ENCODE measurements at regions not wholly inside any gene's neighbourhood (a gene's known extent, or its start where the extent isn't known, plus 50 kb on each side); places are given as distances from the start of the nearest gene placed in this dataset.

DNA sequence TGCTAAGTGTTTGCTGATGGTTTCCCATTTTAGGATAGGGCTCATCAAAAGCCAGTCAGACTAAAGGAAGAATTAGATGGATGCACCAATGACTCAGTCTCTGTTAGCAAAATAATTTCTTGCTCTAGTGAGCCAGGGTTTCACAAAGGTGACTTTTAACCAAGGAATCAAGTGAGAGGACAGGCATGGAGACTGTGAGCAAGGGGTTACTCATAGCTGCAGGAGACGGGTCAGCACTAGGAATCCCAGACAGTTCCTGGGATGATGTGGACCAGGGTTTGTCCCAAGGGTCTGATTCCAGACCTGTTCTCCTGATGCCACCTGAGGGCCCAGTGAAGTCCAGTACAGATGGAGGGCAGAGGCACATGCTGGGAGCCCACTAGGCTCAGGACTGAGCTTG lies 138.1 kb downstream of the NOC3L start:
- no peaks in the 10 kb centered on the region for H3K27me3 ChIP-seq (ENCODE audit: low read length)
- H4K20me1 ChIP-seq (ENCODE audit: low read depth, low read length): no peaks in the 10 kb centered on the region
- H3K4me3 ChIP-seq (ENCODE audit: insufficient read depth, low read length, poor library complexity, severe bottlenecking): no peak overlapping the region
- H3K79me2 ChIP-seq (ENCODE audit: insufficient read depth, low read length): no peaks in the 10 kb centered on the region
- no peak for TF ChIP-seq EZH2phosphoT487 (conservative IDR thresholded peaks at IDR 0.05; ENCODE audit: low read length)
- TF ChIP-seq, protein P1, sequence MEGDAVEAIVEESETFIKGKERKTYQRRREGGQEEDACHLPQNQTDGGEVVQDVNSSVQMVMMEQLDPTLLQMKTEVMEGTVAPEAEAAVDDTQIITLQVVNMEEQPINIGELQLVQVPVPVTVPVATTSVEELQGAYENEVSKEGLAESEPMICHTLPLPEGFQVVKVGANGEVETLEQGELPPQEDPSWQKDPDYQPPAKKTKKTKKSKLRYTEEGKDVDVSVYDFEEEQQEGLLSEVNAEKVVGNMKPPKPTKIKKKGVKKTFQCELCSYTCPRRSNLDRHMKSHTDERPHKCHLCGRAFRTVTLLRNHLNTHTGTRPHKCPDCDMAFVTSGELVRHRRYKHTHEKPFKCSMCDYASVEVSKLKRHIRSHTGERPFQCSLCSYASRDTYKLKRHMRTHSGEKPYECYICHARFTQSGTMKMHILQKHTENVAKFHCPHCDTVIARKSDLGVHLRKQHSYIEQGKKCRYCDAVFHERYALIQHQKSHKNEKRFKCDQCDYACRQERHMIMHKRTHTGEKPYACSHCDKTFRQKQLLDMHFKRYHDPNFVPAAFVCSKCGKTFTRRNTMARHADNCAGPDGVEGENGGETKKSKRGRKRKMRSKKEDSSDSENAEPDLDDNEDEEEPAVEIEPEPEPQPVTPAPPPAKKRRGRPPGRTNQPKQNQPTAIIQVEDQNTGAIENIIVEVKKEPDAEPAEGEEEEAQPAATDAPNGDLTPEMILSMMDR (IDR thresholded peaks at IDR 0.05; ENCODE audit: insufficient read depth, low read length, poor library complexity, severe bottlenecking): no peak
- H3F3A ChIP-seq (ENCODE audit: insufficient read depth): no peaks in the 10 kb centered on the region
- H3K9ac ChIP-seq (ENCODE audit: low read length): no peak overlapping the region
- no peaks in the 10 kb centered on the region for H3K9me2 ChIP-seq (replicated peaks; ENCODE audit: insufficient read depth, low read length)
- no peak overlapping the region for H3K4me2 ChIP-seq (ENCODE audit: low read depth, low read length, poor library complexity, severe bottlenecking)
- no peaks in the 10 kb centered on the region for H3K36me3 ChIP-seq (ENCODE audit: low read length)
- no peak overlapping the region for H2AFZ ChIP-seq (ENCODE audit: low read depth, low read length, severe bottlenecking)
- H3K9me3 ChIP-seq (ENCODE audit: insufficient read depth, low read length): no peaks in the 10 kb centered on the region
- H3K27ac ChIP-seq (ENCODE audit: low read depth, low read length): no peak overlapping the region

DNA sequence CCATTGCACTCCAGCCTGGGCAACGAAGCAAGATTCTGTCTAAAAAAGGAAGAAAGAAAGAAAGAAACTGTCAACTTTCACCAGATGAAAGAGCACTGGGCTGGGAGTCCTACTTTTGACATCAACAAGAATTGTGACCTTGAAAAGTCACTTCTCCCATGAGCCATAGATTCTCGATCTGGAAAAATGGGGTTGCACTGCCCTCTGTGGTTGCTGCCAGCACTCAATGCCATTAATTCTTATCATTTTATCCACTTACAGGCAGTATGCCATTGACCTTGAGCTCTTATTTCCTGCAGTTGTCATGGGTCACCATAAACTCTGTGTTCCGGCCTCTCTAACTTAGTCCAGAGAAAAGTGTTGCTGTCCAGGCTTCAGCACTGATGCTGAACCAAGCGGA lies 137.2 kb downstream of the NOC3L start:
- H3K27me3 ChIP-seq (ENCODE audit: low read length): no peaks in the 10 kb centered on the region
- no peak overlapping the region for H2AFZ ChIP-seq (ENCODE audit: low read depth, low read length, severe bottlenecking)

DNA sequence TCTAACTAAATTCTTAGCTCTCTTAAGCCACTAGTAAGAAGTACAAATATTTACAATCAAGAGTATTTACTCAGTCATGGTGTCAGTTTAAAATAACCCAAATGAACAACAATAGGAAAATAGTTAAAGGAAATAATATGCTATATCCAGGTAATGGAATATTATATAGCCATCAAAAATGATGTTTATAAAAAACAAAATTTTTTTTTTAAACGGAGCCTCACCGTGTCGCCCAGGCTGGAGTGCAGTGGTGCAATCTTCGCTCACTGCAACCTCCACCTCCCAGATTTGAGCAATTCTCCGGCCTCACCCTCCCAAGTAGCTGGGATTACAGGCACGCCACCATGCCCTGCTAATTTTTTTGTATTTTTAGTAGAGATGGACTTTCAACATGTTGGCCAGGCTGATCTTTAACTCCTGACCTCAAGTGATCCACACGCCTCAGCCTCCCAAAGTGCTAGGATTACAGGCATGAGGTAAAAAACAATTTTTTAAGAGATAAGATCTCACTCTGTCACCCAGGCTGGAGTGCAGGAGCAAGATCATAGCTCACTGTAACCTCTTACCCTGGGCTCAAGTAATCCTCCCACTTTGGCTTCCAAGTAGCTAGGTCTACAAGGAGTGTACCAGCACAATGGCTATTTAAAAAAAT lies 132.5 kb downstream of the NOC3L start:
- Histone ChIP-seq H2AFZ (ENCODE audit: low read depth, low read length, severe bottlenecking) (no peak overlapping the region), H3K4me3 (ENCODE audit: insufficient read depth, low read length, poor library complexity, severe bottlenecking) (no peak overlapping the region), H3K27ac (ENCODE audit: low read depth, low read length) (no peak overlapping the region), H3F3A (ENCODE audit: insufficient read depth) (no peaks in the 10 kb centered on the region), H3K36me3 (ENCODE audit: low read length) (no peaks in the 10 kb centered on the region), H3K9me2 (replicated peaks; ENCODE audit: insufficient read depth, low read length) (no peaks in the 10 kb centered on the region), H3K4me2 (ENCODE audit: low read depth, low read length, poor library complexity, severe bottlenecking) (no peak overlapping the region), H3K9ac (ENCODE audit: low read length) (no peak overlapping the region), H4K20me1 (ENCODE audit: low read depth, low read length) (no peaks in the 10 kb centered on the region), H3K27me3 (ENCODE audit: low read length) (no peaks in the 10 kb centered on the region), H3K9me3 (ENCODE audit: insufficient read depth, low read length) (no peaks in the 10 kb centered on the region), H3K79me2 (ENCODE audit: insufficient read depth, low read length) (no peaks in the 10 kb centered on the region)
- TF ChIP-seq, protein P1 (IDR thresholded peaks at IDR 0.05; ENCODE audit: insufficient read depth, low read length, poor library complexity, severe bottlenecking): no peak
- no peak for TF ChIP-seq EZH2phosphoT487 (conservative IDR thresholded peaks at IDR 0.05; ENCODE audit: low read length)

More for the DNA sequence above, 137.2 kb downstream of the NOC3L start:
- H3K9ac ChIP-seq (ENCODE audit: low read length): no peak overlapping the region
- H4K20me1 ChIP-seq (ENCODE audit: low read depth, low read length): no peaks in the 10 kb centered on the region
- H3K9me2 ChIP-seq (replicated peaks; ENCODE audit: insufficient read depth, low read length): no peaks in the 10 kb centered on the region
- H3K9me3 ChIP-seq (ENCODE audit: insufficient read depth, low read length): no peaks in the 10 kb centered on the region
- no peak overlapping the region for H3K27ac ChIP-seq (ENCODE audit: low read depth, low read length)
- H3F3A ChIP-seq (ENCODE audit: insufficient read depth): no peaks in the 10 kb centered on the region
- no peaks in the 10 kb centered on the region for H3K36me3 ChIP-seq (ENCODE audit: low read length)
- H3K79me2 ChIP-seq (ENCODE audit: insufficient read depth, low read length): no peaks in the 10 kb centered on the region
- no peak overlapping the region for H3K4me2 ChIP-seq (ENCODE audit: low read depth, low read length, poor library complexity, severe bottlenecking)
- H3K4me3 ChIP-seq (ENCODE audit: insufficient read depth, low read length, poor library complexity, severe bottlenecking): no peak overlapping the region
- no peak for TF ChIP-seq EZH2phosphoT487 (conservative IDR thresholded peaks at IDR 0.05; ENCODE audit: low read length)
- TF ChIP-seq, protein P1 (IDR thresholded peaks at IDR 0.05; ENCODE audit: insufficient read depth, low read length, poor library complexity, severe bottlenecking): no peak
